IMR-90 (cell line): ENCODE measurements at regions not wholly inside any gene's neighbourhood (a gene's known extent, or its start where the extent isn't known, plus 50 kb on each side); places are given as distances from the start of the nearest gene placed in this dataset.

Experiments
- BHLHE40 ChIP-seq: fragments of 150-350 bp; IDR thresholded peaks from 2 replicates; pipeline ENCODE4 v1.6.1; 2016; ENCODE audit warnings: mild to moderate bottlenecking, low read depth, low read length
- CEBPB ChIP-seq: IDR thresholded peaks from 2 replicates; pipeline ENCODE4 v1.6.1; 2012; ENCODE audit warnings: low read depth, low read length, improper control_type of control experiment
- CTCF ChIP-seq: conservative IDR thresholded peaks from 2 replicates; pipeline ENCODE4 v1.5.1; 2012; ENCODE audit warnings: mild to moderate bottlenecking, low read depth, low read length, improper control_type of control experiment
- ELK1 ChIP-seq: fragments of 150-350 bp; IDR thresholded peaks from 2 replicates; pipeline ENCODE4 v1.6.1; 2016; ENCODE audit warnings: low read depth, mild to moderate bottlenecking, low read length, moderate library complexity, borderline replicate concordance
- POLR2A ChIP-seq: IDR thresholded peaks from 2 replicates; pipeline ENCODE4 v1.6.1; 2012; ENCODE audit warnings: mild to moderate bottlenecking, low read depth, low read length
- RAD21 ChIP-seq: IDR thresholded peaks from 2 replicates; pipeline ENCODE4 v1.6.1; 2012; ENCODE audit warnings: low read length, improper control_type of control experiment
- USF2 ChIP-seq: fragments of 150-350 bp; IDR thresholded peaks from 2 replicates; pipeline ENCODE4 v1.6.1; 2017; ENCODE audit warnings: mild to moderate bottlenecking, antibody characterized with exemption, low read length, low read depth

- TF ChIP-seq CTCF (no peak), POLR2A (no peak), USF2 (no peak), ELK1 (no peak), CEBPB (no peak), BHLHE40 (no peak), RAD21 (no peak)
These were observed 127.3 kb upstream of the MAGEB16 start for GRCh38 chrX:35670889-35671288.
